ENCODE measurements at regions not wholly inside any gene's neighbourhood (a gene's known extent, or its start where the extent isn't known, plus 50 kb on each side); places are given as distances from the start of the nearest gene placed in this dataset.

DNA sequence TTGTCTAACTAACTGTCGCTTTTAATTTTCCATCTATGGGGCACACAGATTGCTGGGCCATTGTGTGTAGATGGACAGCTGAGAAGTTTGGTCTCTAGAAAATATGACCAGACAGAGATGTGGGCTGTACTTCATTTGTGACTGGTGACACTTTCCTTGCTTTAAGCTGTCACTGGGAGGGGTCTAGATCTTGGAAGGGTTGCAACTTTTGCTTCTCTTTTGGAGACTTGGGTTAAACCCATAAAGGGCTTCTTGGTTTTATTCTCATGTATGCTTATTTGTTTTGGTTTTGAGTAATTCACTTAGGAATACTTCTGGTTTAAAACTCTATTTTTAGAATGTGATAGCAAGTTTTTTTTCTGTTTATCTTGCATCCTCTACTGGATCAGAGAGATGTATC lies 80.2 kb downstream of the ETS2 start (continued):
- TF ChIP-seq, protein P1, sequence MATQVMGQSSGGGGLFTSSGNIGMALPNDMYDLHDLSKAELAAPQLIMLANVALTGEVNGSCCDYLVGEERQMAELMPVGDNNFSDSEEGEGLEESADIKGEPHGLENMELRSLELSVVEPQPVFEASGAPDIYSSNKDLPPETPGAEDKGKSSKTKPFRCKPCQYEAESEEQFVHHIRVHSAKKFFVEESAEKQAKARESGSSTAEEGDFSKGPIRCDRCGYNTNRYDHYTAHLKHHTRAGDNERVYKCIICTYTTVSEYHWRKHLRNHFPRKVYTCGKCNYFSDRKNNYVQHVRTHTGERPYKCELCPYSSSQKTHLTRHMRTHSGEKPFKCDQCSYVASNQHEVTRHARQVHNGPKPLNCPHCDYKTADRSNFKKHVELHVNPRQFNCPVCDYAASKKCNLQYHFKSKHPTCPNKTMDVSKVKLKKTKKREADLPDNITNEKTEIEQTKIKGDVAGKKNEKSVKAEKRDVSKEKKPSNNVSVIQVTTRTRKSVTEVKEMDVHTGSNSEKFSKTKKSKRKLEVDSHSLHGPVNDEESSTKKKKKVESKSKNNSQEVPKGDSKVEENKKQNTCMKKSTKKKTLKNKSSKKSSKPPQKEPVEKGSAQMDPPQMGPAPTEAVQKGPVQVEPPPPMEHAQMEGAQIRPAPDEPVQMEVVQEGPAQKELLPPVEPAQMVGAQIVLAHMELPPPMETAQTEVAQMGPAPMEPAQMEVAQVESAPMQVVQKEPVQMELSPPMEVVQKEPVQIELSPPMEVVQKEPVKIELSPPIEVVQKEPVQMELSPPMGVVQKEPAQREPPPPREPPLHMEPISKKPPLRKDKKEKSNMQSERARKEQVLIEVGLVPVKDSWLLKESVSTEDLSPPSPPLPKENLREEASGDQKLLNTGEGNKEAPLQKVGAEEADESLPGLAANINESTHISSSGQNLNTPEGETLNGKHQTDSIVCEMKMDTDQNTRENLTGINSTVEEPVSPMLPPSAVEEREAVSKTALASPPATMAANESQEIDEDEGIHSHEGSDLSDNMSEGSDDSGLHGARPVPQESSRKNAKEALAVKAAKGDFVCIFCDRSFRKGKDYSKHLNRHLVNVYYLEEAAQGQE (IDR thresholded peaks at IDR 0.05) = no peak

- Histone ChIP-seq H3K27me3 (ENCODE audit: control insufficient read depth in 4 of 4, insufficient read depth in 4 of 4, low read length in 3 of 4) (no peaks in the 10 kb centered on the region), H3K4me1 (ENCODE audit: control insufficient read depth in 4 of 4, insufficient read depth in 4 of 4, low read length in 3 of 4) (peaks cover 0 to 9% (median 2%) of the 10 kb centered on the region in 4 donors), H3K9ac (ENCODE audit: low read depth in 1 of 2, low read length in 2 of 2) (no peak overlapping the region), H3K9me3 (ENCODE audit: control insufficient read depth in 4 of 4, low read length in 3 of 4) (peaks cover 0 to 1% (median 0%) of the 10 kb centered on the region in 4 donors), H3K27ac (ENCODE audit: low read depth in 1 of 2, low read length in 2 of 2) (no peak overlapping the region), H3K4me3 (ENCODE audit: low read depth in 1 of 3, low read length in 3 of 3) (no peak overlapping the region), H3K36me3 (ENCODE audit: control insufficient read depth in 4 of 4, insufficient read depth in 3 of 4, low read depth in 1 of 4, low read length in 3 of 4) (peaks cover 0 to 2% (median 0%) of the 10 kb centered on the region in 4 donors)
- 65% methylated on average over 3 of the region's 3 CpGs for WGBS
- DNase-seq (ENCODE audit: low spot score) = no peak
- TF ChIP-seq YY1 (IDR thresholded peaks at IDR 0.05) = no peak
- TF ChIP-seq ZBTB33 (IDR thresholded peaks at IDR 0.05) = no peak
Measured at GRCh38 chr21:38884440-38884839, 78.7 kb downstream of the ETS2 start.

GRCh38 chr21:38883142-38883541 lies 77.4 kb downstream of the ETS2 start:
- no peak overlapping the region for H3K9ac ChIP-seq (ENCODE audit: low read depth in 1 of 2, low read length in 2 of 2)
- no peak overlapping the region for H3K4me3 ChIP-seq (ENCODE audit: low read depth in 1 of 3, low read length in 3 of 3)
- H3K9me3 ChIP-seq (ENCODE audit: control insufficient read depth in 4 of 4, low read length in 3 of 4) = peaks cover 0 to 1% (median 0%) of the 10 kb centered on the region in 4 donors
- H3K36me3 ChIP-seq (ENCODE audit: control insufficient read depth in 4 of 4, insufficient read depth in 3 of 4, low read depth in 1 of 4, low read length in 3 of 4) = peaks cover 0 to 2% (median 0%) of the 10 kb centered on the region in 4 donors
- H3K27me3 ChIP-seq (ENCODE audit: control insufficient read depth in 4 of 4, insufficient read depth in 4 of 4, low read length in 3 of 4) = no peaks in the 10 kb centered on the region
- TF ChIP-seq, protein P2, sequence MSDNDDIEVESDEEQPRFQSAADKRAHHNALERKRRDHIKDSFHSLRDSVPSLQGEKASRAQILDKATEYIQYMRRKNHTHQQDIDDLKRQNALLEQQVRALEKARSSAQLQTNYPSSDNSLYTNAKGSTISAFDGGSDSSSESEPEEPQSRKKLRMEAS (IDR thresholded peaks at IDR 0.05) = no peak
- no peak for TF ChIP-seq YY1 (IDR thresholded peaks at IDR 0.05)
- TF ChIP-seq ATF3 (IDR thresholded peaks at IDR 0.05) = no peak
- no peak for TF ChIP-seq ZBTB33 (IDR thresholded peaks at IDR 0.05)
- TF ChIP-seq EGR1 (IDR thresholded peaks at IDR 0.05; ENCODE audit: low read depth in 2 of 2) = no peak
- no peak for TF ChIP-seq TAF1 (conservative IDR thresholded peaks at IDR 0.05)
- TF ChIP-seq, protein P1 (IDR thresholded peaks at IDR 0.05) = no peak
- no peak for TF ChIP-seq HNF4A (conservative IDR thresholded peaks at IDR 0.05)
- no peak for TF ChIP-seq JUND (IDR thresholded peaks at IDR 0.05)
- no peak for TF ChIP-seq GABPA (IDR thresholded peaks at IDR 0.05 in 1 of 2, conservative IDR thresholded peaks at IDR 0.05 in 1 of 2)
- TF ChIP-seq RXRA (IDR thresholded peaks at IDR 0.05) = no peak
- DNase-seq (ENCODE audit: low spot score) = no peak
- peaks cover 1 to 15% (median 7%) of the 10 kb centered on the region in 4 donors for H3K4me1 ChIP-seq (ENCODE audit: control insufficient read depth in 4 of 4, insufficient read depth in 4 of 4, low read length in 3 of 4)
- no peak overlapping the region for H3K27ac ChIP-seq (ENCODE audit: low read depth in 1 of 2, low read length in 2 of 2)
